K562 (cell line): ENCODE measurements at regions not wholly inside any gene's neighbourhood (a gene's known extent, or its start where the extent isn't known, plus 50 kb on each side); places are given as distances from the start of the nearest gene placed in this dataset.
A peak's percentile ranks its signal among the peaks of the same experiment; 100 is the strongest.

ENCODE experiments used
- ATF3 ChIP-seq, 2 experiments: fragments of 450-650 bp in 1 of 2; sonication (generic) in 1 of 2; formaldehyde crosslinking in 1 of 2; IDR thresholded peaks in 1 of 2; conservative IDR thresholded peaks in 1 of 2; 2 replicates each; pipeline versions ENCODE4 v1.6.1 to v1.8.1; 2016 to 2023; ENCODE audit warnings: mild to moderate bottlenecking in 2 of 2, moderate library complexity in 2 of 2, inconsistent platforms in 1 of 2, missing genetic modification reagents in 1 of 2
- CBFA2T2 ChIP-seq: fragments of 450-650 bp; conservative IDR thresholded peaks from 2 replicates; pipeline ENCODE4 v1.6.1; 2017; ENCODE audit warnings: mild to moderate bottlenecking
- CCNT2 ChIP-seq: IDR thresholded peaks from 2 replicates; pipeline ENCODE4 v1.6.1; 2011; ENCODE audit warnings: borderline replicate concordance, low read depth, mild to moderate bottlenecking, moderate library complexity, mixed read lengths, low read length; ENCODE audit not compliant: insufficient read length; ENCODE audit errors: extremely low read depth
- DLX4 ChIP-seq: fragments of 250-450 bp; sonication (Bioruptor Pico); IDR thresholded peaks from 2 replicates; pipeline ENCODE4 v1.6.1; 2021; ENCODE audit warnings: mild to moderate bottlenecking
- E2F5 ChIP-seq: sonication (generic); formaldehyde crosslinking; IDR thresholded peaks from 2 replicates; pipeline ENCODE4 v1.8.0; 2022; ENCODE audit warnings: mild to moderate bottlenecking, missing genetic modification reagents
- ELF1 ChIP-seq: fragments of 200-800 bp; sonication (Bioruptor generic); IDR thresholded peaks from 2 replicates; pipeline ENCODE4 v1.6.1; 2016; ENCODE audit warnings: missing genetic modification characterization, missing compliant biosample characterization
- ELF4 ChIP-seq: fragments of 450-650 bp; formaldehyde crosslinking; IDR thresholded peaks from 2 replicates; pipeline ENCODE4 v1.4.0; 2022; ENCODE audit warnings: missing genetic modification characterization
- EP400 ChIP-seq: fragments of 450-650 bp; IDR thresholded peaks from 2 replicates; pipeline ENCODE4 v1.6.1; 2017; ENCODE audit warnings: antibody characterized with exemption, mild to moderate bottlenecking, moderate library complexity
- ESRRA ChIP-seq: fragments of 450-650 bp; IDR thresholded peaks from 2 replicates; pipeline ENCODE4 v1.6.1; 2014; ENCODE audit warnings: low read depth, mild to moderate bottlenecking, moderate library complexity, borderline replicate concordance
- HNRNPUL1 ChIP-seq: fragments of 200-400 bp; formaldehyde crosslinking; IDR thresholded peaks from 2 replicates; pipeline ENCODE4 v1.6.1; 2017; ENCODE audit warnings: low read length
- NCOA1 ChIP-seq: fragments of 450-650 bp; IDR thresholded peaks from 2 replicates; pipeline ENCODE4 v1.6.1; 2016; ENCODE audit warnings: low read depth
- NCOA4 ChIP-seq: fragments of 450-650 bp; IDR thresholded peaks from 2 replicates; pipeline ENCODE4 v1.6.1; 2018; ENCODE audit warnings: mild to moderate bottlenecking; ENCODE audit not compliant: partially characterized antibody
- NFE2 ChIP-seq: IDR thresholded peaks from 2 replicates; pipeline ENCODE4 v1.6.1; 2014; ENCODE audit warnings: antibody characterized with exemption, low read depth
- POLR2H ChIP-seq: IDR thresholded peaks from 2 replicates; pipeline ENCODE4 v1.6.1; 2016; ENCODE audit warnings: missing genetic modification characterization, low read depth, mild to moderate bottlenecking, control low read depth, missing compliant biosample characterization, moderate library complexity
- SETDB1 ChIP-seq: IDR thresholded peaks from one replicate; pipeline ENCODE4 v1.6.1; 2012; ENCODE audit warnings: low read length, control low read depth, inconsistent platforms
- TAF9B ChIP-seq: fragments of 450-650 bp; IDR thresholded peaks from 2 replicates; pipeline ENCODE4 v1.6.1; 2018; ENCODE audit warnings: mild to moderate bottlenecking; ENCODE audit not compliant: partially characterized antibody
- TGIF2 ChIP-seq: sonication (generic); formaldehyde crosslinking; IDR thresholded peaks from 2 replicates; pipeline ENCODE4 v1.8.1; 2022; ENCODE audit warnings: mild to moderate bottlenecking, missing genetic modification reagents, moderate library complexity
- UBTF ChIP-seq, 2 experiments: IDR thresholded peaks; 2 replicates each; pipeline ENCODE4 v1.6.1; 2012; ENCODE audit warnings: improper control_type of control experiment in 2 of 2, low read depth in 2 of 2, low read length in 2 of 2, borderline replicate concordance in 1 of 2
- ZNF41 ChIP-seq: fragments of 250-450 bp; sonication (Bioruptor Pico); conservative IDR thresholded peaks from 2 replicates; pipeline ENCODE4 v1.4.0; 2020; ENCODE audit warnings: mild to moderate bottlenecking
- TF ChIP-seq, protein P1 (sequence below), 2 experiments: fragments of 200-800 bp in 1 of 2; sonication (Bioruptor generic) in 1 of 2; sonication (generic) in 1 of 2; formaldehyde crosslinking in 1 of 2; IDR thresholded peaks in 1 of 2; conservative IDR thresholded peaks in 1 of 2; 2 replicates each; pipeline versions ENCODE4 v1.5.0 to v1.6.1; 2016 to 2020; ENCODE audit warnings: missing compliant biosample characterization in 1 of 2, missing genetic modification characterization in 1 of 2, missing genetic modification reagents in 1 of 2
- TF ChIP-seq, protein P2 (sequence below): fragments of 450-650 bp; IDR thresholded peaks from 2 replicates; pipeline ENCODE4 v1.6.1; 2016; ENCODE audit warnings: antibody characterized with exemption

DNA sequence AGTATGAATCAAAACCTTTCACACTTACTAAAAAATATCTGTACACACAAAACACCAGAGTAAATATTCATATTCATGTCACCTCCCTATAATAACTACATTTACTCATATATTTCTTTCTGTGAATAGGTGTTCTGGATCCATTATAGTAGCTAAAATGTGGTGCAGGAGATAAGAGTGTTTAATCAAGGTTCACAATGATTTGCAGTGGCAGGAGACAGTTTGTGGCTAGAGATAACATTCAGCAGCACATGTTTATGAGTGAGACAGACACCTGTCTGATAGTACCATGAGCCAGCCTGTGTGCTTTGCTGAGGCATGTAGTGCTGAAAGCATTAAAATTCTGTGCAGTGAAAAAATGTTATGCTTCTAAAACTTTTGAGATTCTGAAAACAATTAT, 410.3 kb downstream of the SRGAP2C start (continued):
- TF ChIP-seq, protein P1, sequence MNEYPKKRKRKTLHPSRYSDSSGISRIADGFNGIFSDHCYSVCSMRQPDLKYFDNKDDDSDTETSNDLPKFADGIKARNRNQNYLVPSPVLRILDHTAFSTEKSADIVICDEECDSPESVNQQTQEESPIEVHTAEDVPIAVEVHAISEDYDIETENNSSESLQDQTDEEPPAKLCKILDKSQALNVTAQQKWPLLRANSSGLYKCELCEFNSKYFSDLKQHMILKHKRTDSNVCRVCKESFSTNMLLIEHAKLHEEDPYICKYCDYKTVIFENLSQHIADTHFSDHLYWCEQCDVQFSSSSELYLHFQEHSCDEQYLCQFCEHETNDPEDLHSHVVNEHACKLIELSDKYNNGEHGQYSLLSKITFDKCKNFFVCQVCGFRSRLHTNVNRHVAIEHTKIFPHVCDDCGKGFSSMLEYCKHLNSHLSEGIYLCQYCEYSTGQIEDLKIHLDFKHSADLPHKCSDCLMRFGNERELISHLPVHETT (CRISPR knock-in tag; conservative IDR thresholded peaks at IDR 0.05 in 1 of 2, IDR thresholded peaks at IDR 0.05 in 1 of 2), result peak in 1 of 2 experiments; percentile 88; a peak in 2 of 4 replicates
- TF ChIP-seq E2F5 (CRISPR knock-in tag) (no peak), UBTF (IDR thresholded peaks at IDR 0.05; ENCODE audit: borderline replicate concordance in 1 of 2, low read depth in 2 of 2, low read length in 2 of 2) (no peak), POLR2H (tag) (no peak), TAF9B (peak; percentile 54), NFE2 (peak; percentile 85), ELF1 (peak; percentile 30; the same call in 1 of the 2 replicates), SETDB1 (no peak), TGIF2 (no peak), ESRRA (peak; percentile 66; the same call in 1 of the 2 replicates), DLX4 (CRISPR knock-in tag) (no peak), CCNT2 (peak; percentile 92), ELF4 (CRISPR knock-in tag) (peak; percentile 95), EP400 (peak; percentile 58), CBFA2T2 (peak; percentile 99), NCOA1 (peak; percentile 76), ZNF41 (peak; percentile 60; the same call in 1 of the 2 replicates), HNRNPUL1 (no peak), NCOA4 (peak; percentile 62), ATF3 (IDR thresholded peaks at IDR 0.05) (peak; percentile 50; the same call in 1 of the 2 replicates), ATF3 (CRISPR knock-in tag; conservative IDR thresholded peaks at IDR 0.05) (no peak)
- TF ChIP-seq, protein P2, sequence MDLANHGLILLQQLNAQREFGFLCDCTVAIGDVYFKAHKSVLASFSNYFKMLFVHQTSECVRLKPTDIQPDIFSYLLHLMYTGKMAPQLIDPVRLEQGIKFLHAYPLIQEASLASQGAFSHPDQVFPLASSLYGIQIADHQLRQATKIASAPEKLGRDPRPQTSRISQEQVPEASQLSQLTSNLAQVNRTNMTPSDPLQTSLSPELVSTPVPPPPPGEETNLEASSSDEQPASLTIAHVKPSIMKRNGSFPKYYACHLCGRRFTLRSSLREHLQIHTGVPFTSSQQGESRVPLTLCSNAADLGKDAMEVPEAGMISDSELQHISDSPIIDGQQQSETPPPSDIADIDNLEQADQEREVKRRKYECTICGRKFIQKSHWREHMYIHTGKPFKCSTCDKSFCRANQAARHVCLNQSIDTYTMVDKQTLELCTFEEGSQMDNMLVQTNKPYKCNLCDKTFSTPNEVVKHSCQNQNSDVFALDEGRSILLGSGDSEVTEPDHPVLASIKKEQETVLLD, result no peak
